Left ventricle myocardium inferior (tissue), 1 donor: ENCODE measurements at regions not wholly inside any gene's neighbourhood (a gene's known extent, or its start where the extent isn't known, plus 50 kb on each side); places are given as distances from the start of the nearest gene placed in this dataset.

Experiments used
- DNase-seq: peaks from one replicate; pipeline ENCODE4 v3.0.0-alpha.2; 2020
- H3K27ac ChIP-seq: fragments of 200-600 bp; replicated peaks from 2 replicates; pipeline ENCODE4 v1.8.0; 2021
- H3K27me3 ChIP-seq: fragments of 200-600 bp; 2 replicates; pipeline ENCODE4 v1.8.0; 2021; ENCODE audit warnings: low read depth
- H3K36me3 ChIP-seq: fragments of 200-600 bp; 2 replicates; pipeline ENCODE4 v1.8.0; 2021
- H3K4me1 ChIP-seq: fragments of 200-600 bp; 2 replicates; pipeline ENCODE4 v1.8.0; 2021
- H3K4me3 ChIP-seq: fragments of 200-600 bp; 2 replicates; pipeline ENCODE4 v1.8.0; 2021; ENCODE audit warnings: mild to moderate bottlenecking, moderate library complexity
- H3K9me3 ChIP-seq: fragments of 200-600 bp; replicated peaks from 2 replicates; pipeline ENCODE4 v1.8.0; 2021
- intact Hi-C: fragments of 100-400 bp; cut with micrococcal nuclease; formaldehyde crosslinking; loops from one replicate; pipeline ENCODE4 v1.11.0; 2022
- TF ChIP-seq, protein P1 (sequence below): fragments of 200-600 bp; IDR thresholded peaks from 2 replicates; pipeline ENCODE4 v1.8.0; 2021; ENCODE audit warnings: antibody characterized with exemption, mild to moderate bottlenecking, borderline replicate concordance
- donor health status: DM: no; HTN: yes; CAD: no; lungs with severe emphysema.

GRCh38 chr10:36717118-36717517 is 408.3 kb upstream of the ANKRD30A start:
- Histone ChIP-seq H3K9me3 (no peaks in the 10 kb centered on the region), H3K4me1 (no peaks in the 10 kb centered on the region), H3K36me3 (no peaks in the 10 kb centered on the region), H3K27ac (no peak overlapping the region), H3K27me3 (no peaks in the 10 kb centered on the region), H3K4me3 (no peak overlapping the region)
- no peak for DNase-seq
- TF ChIP-seq, protein P1, sequence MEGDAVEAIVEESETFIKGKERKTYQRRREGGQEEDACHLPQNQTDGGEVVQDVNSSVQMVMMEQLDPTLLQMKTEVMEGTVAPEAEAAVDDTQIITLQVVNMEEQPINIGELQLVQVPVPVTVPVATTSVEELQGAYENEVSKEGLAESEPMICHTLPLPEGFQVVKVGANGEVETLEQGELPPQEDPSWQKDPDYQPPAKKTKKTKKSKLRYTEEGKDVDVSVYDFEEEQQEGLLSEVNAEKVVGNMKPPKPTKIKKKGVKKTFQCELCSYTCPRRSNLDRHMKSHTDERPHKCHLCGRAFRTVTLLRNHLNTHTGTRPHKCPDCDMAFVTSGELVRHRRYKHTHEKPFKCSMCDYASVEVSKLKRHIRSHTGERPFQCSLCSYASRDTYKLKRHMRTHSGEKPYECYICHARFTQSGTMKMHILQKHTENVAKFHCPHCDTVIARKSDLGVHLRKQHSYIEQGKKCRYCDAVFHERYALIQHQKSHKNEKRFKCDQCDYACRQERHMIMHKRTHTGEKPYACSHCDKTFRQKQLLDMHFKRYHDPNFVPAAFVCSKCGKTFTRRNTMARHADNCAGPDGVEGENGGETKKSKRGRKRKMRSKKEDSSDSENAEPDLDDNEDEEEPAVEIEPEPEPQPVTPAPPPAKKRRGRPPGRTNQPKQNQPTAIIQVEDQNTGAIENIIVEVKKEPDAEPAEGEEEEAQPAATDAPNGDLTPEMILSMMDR = no peak
- intact Hi-C loops = no loop called here

DNA sequence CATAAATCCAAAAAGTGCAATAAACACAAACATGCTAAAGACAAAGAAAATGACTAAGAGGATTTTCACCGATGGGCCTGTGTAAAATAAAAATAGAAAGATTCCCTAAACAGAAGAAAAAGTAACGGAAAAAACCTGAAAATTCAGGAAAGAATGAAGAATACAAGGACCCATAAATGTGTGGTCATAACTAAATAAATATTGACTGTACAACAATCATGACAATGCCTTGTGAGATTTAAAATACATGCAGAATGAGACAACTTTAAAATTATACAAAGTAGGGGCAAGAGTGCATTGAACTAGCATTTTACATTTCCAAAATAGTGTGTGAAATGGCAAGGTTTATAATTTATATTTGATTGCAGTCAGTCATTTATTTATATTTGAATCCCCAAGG is 409.1 kb upstream of the ANKRD30A start:
- Histone ChIP-seq H3K4me3 (no peak overlapping the region), H3K9me3 (no peaks in the 10 kb centered on the region), H3K27ac (no peak overlapping the region), H3K4me1 (no peaks in the 10 kb centered on the region), H3K36me3 (no peaks in the 10 kb centered on the region), H3K27me3 (no peaks in the 10 kb centered on the region)
- no peak for DNase-seq
- intact Hi-C loops = no loop called here
- TF ChIP-seq, protein P1 = no peak

DNA sequence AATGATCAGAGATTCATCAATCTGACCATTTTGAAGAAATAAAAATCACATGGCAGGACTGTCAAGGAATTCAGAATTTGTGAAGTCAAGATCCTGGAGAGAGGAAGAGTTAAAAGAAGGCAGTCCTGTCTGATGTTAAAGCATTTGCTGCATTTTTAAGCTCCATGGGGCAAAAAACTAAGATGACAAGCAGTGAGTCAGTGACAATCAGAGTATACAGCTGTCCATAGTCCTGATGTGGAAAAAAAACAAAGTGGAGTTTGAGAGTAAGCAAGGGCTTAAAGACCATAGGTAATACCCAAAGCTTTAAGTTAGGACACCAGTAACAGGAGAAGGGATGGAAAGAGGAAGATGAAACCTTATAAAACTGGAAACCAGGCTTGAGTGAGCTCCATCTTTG is 412.7 kb upstream of the ANKRD30A start:
- Histone ChIP-seq H3K4me3 (no peak overlapping the region), H3K36me3 (no peaks in the 10 kb centered on the region), H3K9me3 (no peaks in the 10 kb centered on the region), H3K4me1 (no peaks in the 10 kb centered on the region), H3K27ac (no peak overlapping the region), H3K27me3 (no peaks in the 10 kb centered on the region)
- no peak for DNase-seq
- intact Hi-C loops = no loop called here
- TF ChIP-seq, protein P1 = no peak

GRCh38 chr10:36711361-36711760 is 414.0 kb upstream of the ANKRD30A start:
- no peaks in the 10 kb centered on the region for H3K9me3 ChIP-seq
- no peaks in the 10 kb centered on the region for H3K27me3 ChIP-seq
- TF ChIP-seq, protein P1 = no peak
- H3K4me3 ChIP-seq = no peak overlapping the region
- H3K36me3 ChIP-seq = no peaks in the 10 kb centered on the region
- no peaks in the 10 kb centered on the region for H3K4me1 ChIP-seq
- H3K27ac ChIP-seq = no peak overlapping the region
- no peak for DNase-seq
- intact Hi-C loops = no loop called here

GRCh38 chr10:36704124-36704523 is 421.3 kb upstream of the ANKRD30A start:
- H3K4me1 ChIP-seq = no peaks in the 10 kb centered on the region
- no peak overlapping the region for H3K27ac ChIP-seq
- H3K36me3 ChIP-seq = no peaks in the 10 kb centered on the region
- TF ChIP-seq, protein P1 = no peak
- DNase-seq = no peak
- H3K9me3 ChIP-seq = peaks cover 16% of the 10 kb centered on the region
- H3K27me3 ChIP-seq = peaks cover 3% of the 10 kb centered on the region
- intact Hi-C loops = no loop called here
- H3K4me3 ChIP-seq = no peak overlapping the region

- DNase-seq = no peak
- intact Hi-C loops = no loop called here
- TF ChIP-seq, protein P1 = no peak
- H3K27me3 ChIP-seq = peaks cover 3% of the 10 kb centered on the region
- H3K4me1 ChIP-seq = no peaks in the 10 kb centered on the region
- H3K36me3 ChIP-seq = no peaks in the 10 kb centered on the region
- no peak overlapping the region for H3K27ac ChIP-seq
- H3K4me3 ChIP-seq = no peak overlapping the region
- H3K9me3 ChIP-seq = peaks cover 16% of the 10 kb centered on the region
These were observed 422.2 kb upstream of the ANKRD30A start for GRCh38 chr10:36703179-36703578.
